BLaER1 (cell line): ENCODE measurements at regions not wholly inside any gene's neighbourhood (a gene's known extent, or its start where the extent isn't known, plus 50 kb on each side); places are given as distances from the start of the nearest gene placed in this dataset.

Experiments
- H3K27ac ChIP-seq: shearing (Covaris generic); formaldehyde crosslinking; 2 replicates; pipeline ENCODE4 v1.8.1; 2022
- H3K27me3 ChIP-seq: shearing (Covaris generic); formaldehyde crosslinking; 2 replicates; pipeline ENCODE4 v1.8.1; 2022
- H3K36me3 ChIP-seq: shearing (Covaris generic); formaldehyde crosslinking; 2 replicates; pipeline ENCODE4 v1.8.1; 2022
- H3K4me1 ChIP-seq: shearing (Covaris generic); formaldehyde crosslinking; 2 replicates; pipeline ENCODE4 v1.8.1; 2022
- H3K4me2 ChIP-seq: shearing (Covaris generic); formaldehyde crosslinking; 2 replicates; pipeline ENCODE4 v1.8.1; 2022
- H3K4me3 ChIP-seq: shearing (Covaris generic); formaldehyde crosslinking; 2 replicates; pipeline ENCODE4 v1.8.1; 2022
- H3K9ac ChIP-seq: shearing (Covaris generic); formaldehyde crosslinking; 2 replicates; pipeline ENCODE4 v1.8.1; 2022
- H3K9me3 ChIP-seq: shearing (Covaris generic); formaldehyde crosslinking; 2 replicates; pipeline ENCODE4 v1.8.1; 2022
- H4K20me1 ChIP-seq: shearing (Covaris generic); formaldehyde crosslinking; 2 replicates; pipeline ENCODE4 v1.8.1; 2022
- Cebpa-rat ChIP-seq: shearing (Covaris generic); IDR thresholded peaks from 2 replicates; pipeline ENCODE4 v1.8.1; 2022

- no peaks in the 10 kb centered on the region for H3K27me3 ChIP-seq
- H3K27ac ChIP-seq, result no peak overlapping the region
- no peak overlapping the region for H3K4me3 ChIP-seq
- no peak overlapping the region for H3K9ac ChIP-seq
- no peaks in the 10 kb centered on the region for H3K36me3 ChIP-seq
- TF ChIP-seq Cebpa-rat, result no peak
- H3K4me2 ChIP-seq, result peak overlapping the region; percentile 57
- H3K9me3 ChIP-seq, result no peaks in the 10 kb centered on the region
- H3K4me1 ChIP-seq, result peaks cover 15% of the 10 kb centered on the region
- no peaks in the 10 kb centered on the region for H4K20me1 ChIP-seq
These were observed 94.9 kb upstream of the PDE1A start for GRCh38 chr2:182521453-182522404.

- TF ChIP-seq Cebpa-rat, result no peak
- Histone ChIP-seq H3K27me3 (no peaks in the 10 kb centered on the region), H3K4me1 (peaks cover 15% of the 10 kb centered on the region), H3K4me2 (peak overlapping the region; percentile 57), H3K27ac (no peak overlapping the region), H3K4me3 (no peak overlapping the region), H3K36me3 (no peaks in the 10 kb centered on the region), H4K20me1 (no peaks in the 10 kb centered on the region), H3K9me3 (no peaks in the 10 kb centered on the region), H3K9ac (no peak overlapping the region)
These were observed 95.6 kb upstream of the PDE1A start for GRCh38 chr2:182522405-182522896.

- Histone ChIP-seq H3K27me3 (no peaks in the 10 kb centered on the region), H3K9ac (no peak overlapping the region), H4K20me1 (no peaks in the 10 kb centered on the region), H3K27ac (no peak overlapping the region), H3K4me2 (peak overlapping the region; percentile 57), H3K9me3 (0 out of 2 replicates have a peak, but pooled peaks cover 1% of the 10 kb centered on the region), H3K4me3 (no peak overlapping the region), H3K36me3 (no peaks in the 10 kb centered on the region), H3K4me1 (peaks cover 15% of the 10 kb centered on the region)
- no peak for TF ChIP-seq Cebpa-rat
These were observed 96.2 kb upstream of the PDE1A start for GRCh38 chr2:182522972-182523473.

DNA sequence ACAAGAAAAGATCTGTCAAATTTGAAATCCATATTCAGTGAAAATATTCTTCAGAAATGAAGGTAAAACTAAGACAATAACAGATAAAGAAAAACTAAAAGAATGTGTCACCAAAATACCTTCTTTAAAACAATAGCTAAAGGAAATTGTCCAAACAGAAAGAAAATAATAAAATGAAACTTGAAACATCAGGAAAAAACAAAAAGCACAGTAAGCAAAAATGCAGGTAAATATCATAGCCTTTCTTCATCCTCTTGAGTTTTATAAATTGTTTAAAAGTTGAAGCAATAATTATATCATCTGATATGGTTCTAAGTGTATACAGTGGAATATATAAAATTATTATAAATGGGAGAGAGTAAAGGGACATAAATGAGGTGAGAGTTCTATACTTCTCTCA, 103.8 kb upstream of the PDE1A start:
- H3K4me1 ChIP-seq, result no peaks in the 10 kb centered on the region
- no peak for TF ChIP-seq Cebpa-rat
- H3K4me3 ChIP-seq, result no peak overlapping the region
- H3K36me3 ChIP-seq, result no peaks in the 10 kb centered on the region
- H3K27me3 ChIP-seq, result no peaks in the 10 kb centered on the region
- H3K9ac ChIP-seq, result no peak overlapping the region
- peaks cover 17% of the 10 kb centered on the region for H3K9me3 ChIP-seq
- no peak overlapping the region for H3K27ac ChIP-seq
- H3K4me2 ChIP-seq, result no peak overlapping the region
- H4K20me1 ChIP-seq, result no peaks in the 10 kb centered on the region

GRCh38 chr2:182540252-182540651, 113.4 kb upstream of the PDE1A start:
- no peak for TF ChIP-seq Cebpa-rat
- no peak overlapping the region for H3K9ac ChIP-seq
- no peaks in the 10 kb centered on the region for H3K27me3 ChIP-seq
- peaks cover 15% of the 10 kb centered on the region for H3K4me1 ChIP-seq
- no peaks in the 10 kb centered on the region for H4K20me1 ChIP-seq
- H3K36me3 ChIP-seq, result no peaks in the 10 kb centered on the region
- H3K27ac ChIP-seq, result no peak overlapping the region
- no peaks in the 10 kb centered on the region for H3K9me3 ChIP-seq
- H3K4me3 ChIP-seq, result no peak overlapping the region
- no peak overlapping the region for H3K4me2 ChIP-seq

DNA sequence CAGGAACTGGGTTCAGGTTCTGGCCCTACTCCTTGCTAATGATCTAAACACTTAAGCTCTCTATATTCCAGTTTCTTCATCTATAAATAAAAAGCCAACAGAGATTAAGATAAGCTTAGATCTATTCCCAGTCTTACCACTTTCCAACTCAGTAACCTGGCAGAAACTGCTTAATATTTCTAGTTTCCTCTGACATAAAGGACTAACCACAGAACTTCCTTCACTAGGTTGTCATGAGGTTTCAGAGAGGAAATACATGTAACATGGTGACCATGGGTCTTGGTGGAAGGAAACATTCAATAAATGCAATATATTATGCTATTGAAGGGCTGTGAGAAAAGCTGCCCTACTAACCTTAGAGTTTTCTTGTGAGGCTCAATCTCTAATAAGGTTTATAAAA, 114.4 kb upstream of the PDE1A start:
- Histone ChIP-seq H3K4me1 (peaks cover 15% of the 10 kb centered on the region), H3K27ac (no peak overlapping the region), H4K20me1 (no peaks in the 10 kb centered on the region), H3K36me3 (no peaks in the 10 kb centered on the region), H3K4me3 (no peak overlapping the region), H3K4me2 (peak overlapping the region; percentile 7), H3K27me3 (no peaks in the 10 kb centered on the region), H3K9me3 (no peaks in the 10 kb centered on the region), H3K9ac (no peak overlapping the region)
- TF ChIP-seq Cebpa-rat, result no peak

DNA sequence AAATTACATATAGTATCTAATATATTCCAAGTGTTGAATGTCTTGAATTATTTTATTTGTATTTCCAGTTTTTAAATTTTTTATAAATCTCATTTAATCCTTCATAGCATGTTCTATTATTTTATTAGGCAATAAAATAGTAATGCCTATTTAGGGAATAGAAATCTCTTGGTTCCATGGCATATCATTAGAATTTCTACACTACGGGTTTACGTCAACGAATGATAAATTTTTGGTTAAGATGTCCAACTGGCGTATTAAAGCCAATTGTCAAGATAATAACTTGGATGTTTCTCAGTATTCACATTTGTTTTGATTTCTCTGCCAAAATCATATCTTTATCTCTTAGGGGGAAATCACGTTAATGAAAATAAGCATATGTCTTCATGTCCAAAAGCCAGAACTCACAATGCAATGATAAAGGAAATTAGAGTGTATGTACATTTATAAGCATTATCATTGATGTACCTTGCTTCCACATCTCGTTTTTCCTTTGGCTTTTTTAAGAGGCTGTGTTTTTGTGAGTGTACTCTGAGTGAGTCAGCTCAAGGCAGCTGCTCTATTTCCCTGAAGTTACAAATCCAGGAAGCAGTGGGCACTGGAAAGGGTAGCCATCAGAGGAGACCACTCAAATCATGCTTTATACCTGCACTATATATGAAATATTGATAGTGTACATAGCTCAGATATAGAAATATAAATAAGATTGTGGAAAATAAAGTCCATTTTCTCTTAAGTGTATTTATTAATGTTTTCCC, 115.8 kb upstream of the PDE1A start:
- no peak overlapping the region for H3K27ac ChIP-seq
- H3K36me3 ChIP-seq, result no peaks in the 10 kb centered on the region
- H3K9me3 ChIP-seq, result no peaks in the 10 kb centered on the region
- no peak overlapping the region for H3K9ac ChIP-seq
- no peaks in the 10 kb centered on the region for H4K20me1 ChIP-seq
- H3K4me1 ChIP-seq, result peaks cover 20% of the 10 kb centered on the region
- no peak for TF ChIP-seq Cebpa-rat
- H3K27me3 ChIP-seq, result no peaks in the 10 kb centered on the region
- no peak overlapping the region for H3K4me3 ChIP-seq
- H3K4me2 ChIP-seq, result no peak overlapping the region

DNA sequence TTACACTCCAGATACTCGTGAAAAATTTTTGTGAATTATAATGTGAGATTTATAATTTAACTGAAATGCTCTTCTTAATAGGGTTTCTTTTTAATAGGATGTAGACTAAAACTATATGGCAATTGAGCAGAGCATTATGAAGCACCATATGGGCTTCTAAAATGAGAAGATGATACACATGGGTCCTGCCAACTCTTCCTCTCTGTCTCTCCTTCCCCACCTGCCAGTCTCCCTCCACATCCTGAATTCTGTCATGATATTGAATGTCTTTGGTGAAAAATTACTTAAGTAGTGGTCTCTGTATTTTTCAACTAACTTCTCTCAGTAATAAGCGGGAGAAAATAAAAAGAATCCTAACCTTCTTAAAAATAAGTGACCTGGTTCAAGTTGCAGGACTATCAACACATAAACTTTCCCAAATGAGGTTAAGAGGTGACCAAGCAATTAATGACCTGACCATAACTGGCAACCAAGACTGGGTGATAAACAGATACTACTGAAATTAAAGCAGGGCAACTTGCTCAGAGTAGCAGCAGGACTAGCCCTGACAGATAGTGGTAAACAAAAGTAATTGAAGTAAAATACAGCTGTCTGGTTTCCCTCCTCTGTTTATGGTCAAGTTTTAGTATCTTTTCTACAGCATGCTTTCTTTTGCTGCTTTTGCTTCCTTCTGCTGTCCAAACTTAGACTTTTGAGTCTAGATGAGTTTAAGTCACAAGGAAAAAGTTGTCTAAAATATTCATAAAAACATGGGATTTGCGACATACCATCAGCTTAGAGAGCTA, 117.1 kb upstream of the PDE1A start:
- no peak for TF ChIP-seq Cebpa-rat
- no peaks in the 10 kb centered on the region for H3K36me3 ChIP-seq
- H3K27me3 ChIP-seq, result no peaks in the 10 kb centered on the region
- no peaks in the 10 kb centered on the region for H4K20me1 ChIP-seq
- no peak overlapping the region for H3K27ac ChIP-seq
- no peak overlapping the region for H3K9ac ChIP-seq
- no peak overlapping the region for H3K4me2 ChIP-seq
- peaks cover 20% of the 10 kb centered on the region for H3K4me1 ChIP-seq
- H3K9me3 ChIP-seq, result no peaks in the 10 kb centered on the region
- no peak overlapping the region for H3K4me3 ChIP-seq

DNA sequence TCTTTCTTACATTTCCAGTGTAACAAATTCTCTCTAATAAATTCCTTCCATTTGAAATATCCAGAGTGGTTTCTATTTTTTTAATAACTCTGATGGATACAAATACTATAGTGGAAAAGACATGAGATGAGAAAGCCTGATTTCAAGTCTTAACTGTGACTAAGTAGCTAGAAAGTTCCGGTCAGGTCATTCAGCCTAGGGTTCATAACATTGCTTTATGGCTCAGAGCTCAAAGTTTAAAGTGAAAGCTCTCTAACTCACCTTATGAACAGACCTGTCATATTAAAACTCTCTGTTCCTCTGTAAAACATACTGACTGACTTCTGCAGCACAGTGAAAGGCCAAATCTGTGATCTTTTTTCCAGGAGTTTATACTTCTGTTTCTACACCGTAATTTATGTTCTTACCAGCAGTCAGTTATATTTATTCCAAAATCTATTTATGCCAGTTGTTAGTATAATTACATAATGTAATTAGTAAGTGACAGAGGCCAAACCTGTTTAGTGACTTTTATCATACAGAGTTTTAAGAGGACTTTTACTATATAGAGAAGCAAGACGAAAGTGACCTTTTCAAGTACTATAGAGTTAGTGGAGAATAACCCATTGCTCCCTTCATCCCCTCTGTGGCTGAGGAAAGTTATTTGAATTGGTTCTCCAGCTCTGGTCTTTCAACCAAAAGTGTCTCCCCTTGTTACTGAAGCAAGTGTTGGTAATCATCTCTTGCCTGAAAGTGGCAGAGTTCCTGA, 118.8 kb upstream of the PDE1A start:
- Histone ChIP-seq H3K9ac (no peak overlapping the region), H3K27ac (no peak overlapping the region), H4K20me1 (no peaks in the 10 kb centered on the region), H3K4me1 (peaks cover 15% of the 10 kb centered on the region), H3K4me2 (no peak overlapping the region), H3K9me3 (no peaks in the 10 kb centered on the region), H3K4me3 (no peak overlapping the region), H3K36me3 (no peaks in the 10 kb centered on the region), H3K27me3 (no peaks in the 10 kb centered on the region)
- no peak for TF ChIP-seq Cebpa-rat
